ENCODE measurements at regions not wholly inside any gene's neighbourhood (a gene's known extent, or its start where the extent isn't known, plus 50 kb on each side); places are given as distances from the start of the nearest gene placed in this dataset.

GRCh38 chr20:22490287-22491193, 93.8 kb downstream of the FOXA2 start (continued):
- TF ChIP-seq ZBTB3 (CRISPR knock-in tag; IDR thresholded peaks at IDR 0.05; ENCODE audit: borderline replicate concordance, low read depth) (0 out of 2 replicates have a peak, but pooled peaks have one; percentile 22), CENPBD1 (CRISPR knock-in tag; IDR thresholded peaks at IDR 0.05; ENCODE audit: borderline replicate concordance, low read depth) (no peak), ATRX (CRISPR knock-in tag; IDR thresholded peaks at IDR 0.05; ENCODE audit: borderline replicate concordance) (no peak), ZNF10 (CRISPR knock-in tag; IDR thresholded peaks at IDR 0.05; ENCODE audit: borderline replicate concordance, low read depth) (no peak), ZNF788 (CRISPR knock-in tag; IDR thresholded peaks at IDR 0.05; ENCODE audit: borderline replicate concordance) (peak; percentile 58; the same call in 1 of the 2 replicates), MEIS1 (CRISPR knock-in tag; IDR thresholded peaks at IDR 0.05; ENCODE audit: borderline replicate concordance) (peak; percentile 96), ZNF350 (CRISPR knock-in tag; IDR thresholded peaks at IDR 0.05; ENCODE audit: borderline replicate concordance, low read depth) (peak; percentile 99), SP2 (CRISPR knock-in tag; IDR thresholded peaks at IDR 0.05) (no peak), ZFP41 (CRISPR knock-in tag; IDR thresholded peaks at IDR 0.05; ENCODE audit: borderline replicate concordance) (peak; percentile 89; the same call in 1 of the 2 replicates), SIX1 (CRISPR knock-in tag; IDR thresholded peaks at IDR 0.05; ENCODE audit: borderline replicate concordance) (no peak), ZKSCAN1 (IDR thresholded peaks at IDR 0.05; ENCODE audit: low read length) (no peak; the same call in 1 of the 2 replicates), TSC22D2 (CRISPR knock-in tag; IDR thresholded peaks at IDR 0.05; ENCODE audit: borderline replicate concordance) (peak; percentile 25; the same call in 1 of the 2 replicates), TARDBP (CRISPR knock-in tag; IDR thresholded peaks at IDR 0.05) (peak; percentile 71), HNF4G (IDR thresholded peaks at IDR 0.05; ENCODE audit: borderline replicate concordance, low read depth, low read length) (peak; percentile 31; the same call in 1 of the 2 replicates), HNF4G (CRISPR knock-in tag; IDR thresholded peaks at IDR 0.05; ENCODE audit: borderline replicate concordance, low read depth) (peak; percentile 74), PHF20 (CRISPR knock-in tag; IDR thresholded peaks at IDR 0.05) (no peak; the same call in 1 of the 2 replicates), ZNF24 (IDR thresholded peaks at IDR 0.05) (peak; percentile 90; the same call in 1 of the 2 replicates), ZNF768 (CRISPR knock-in tag; IDR thresholded peaks at IDR 0.05) (0 out of 2 replicates have a peak, but pooled peaks have one; percentile 18), MTF2 (CRISPR knock-in tag; IDR thresholded peaks at IDR 0.05; ENCODE audit: borderline replicate concordance) (peak; percentile 15; the same call in 1 of the 2 replicates), KAT7 (CRISPR knock-in tag; IDR thresholded peaks at IDR 0.05; ENCODE audit: borderline replicate concordance) (no peak), GMEB1 (CRISPR knock-in tag; IDR thresholded peaks at IDR 0.05; ENCODE audit: borderline replicate concordance) (peak; percentile 48), MAFG (CRISPR knock-in tag; IDR thresholded peaks at IDR 0.05) (0 out of 2 replicates have a peak, but pooled peaks have one; percentile 10), TAF15 (IDR thresholded peaks at IDR 0.05; ENCODE audit: low read depth, low read length, poor library complexity, severe bottlenecking) (no peak), ZNF569 (CRISPR knock-in tag; IDR thresholded peaks at IDR 0.05; ENCODE audit: borderline replicate concordance) (peak; percentile 79; the same call in 1 of the 2 replicates), ZNF670 (CRISPR knock-in tag; IDR thresholded peaks at IDR 0.05; ENCODE audit: borderline replicate concordance) (no peak; the same call in 1 of the 2 replicates)

Data from HepG2 (cell line).